ENCODE measurements at regions not wholly inside any gene's neighbourhood (a gene's known extent, or its start where the extent isn't known, plus 50 kb on each side); places are given as distances from the start of the nearest gene placed in this dataset.
A peak's percentile ranks its signal among the peaks of the same experiment; 100 is the strongest.

- Histone ChIP-seq H3K9me3 (ENCODE audit: low read depth) (no peaks in the 10 kb centered on the region), H3K27ac (no peak overlapping the region)
Observed at GRCh38 chr5:20445326-20445860, 457.4 kb upstream of the CDH18 start.

GRCh38 chr5:20434786-20435185 lies 446.8 kb upstream of the CDH18 start:
- TF ChIP-seq CTCF (IDR thresholded peaks at IDR 0.05; ENCODE audit: low read depth, low read length) = no peak
- Histone ChIP-seq H3K27me3 (no peaks in the 10 kb centered on the region), H3K4me1 (ENCODE audit: low read depth) (peaks cover 4% of the 10 kb centered on the region), H3K4me3 (no peak overlapping the region), H3K27ac (no peak overlapping the region), H3K36me3 (no peaks in the 10 kb centered on the region), H3K9me3 (ENCODE audit: low read depth) (no peaks in the 10 kb centered on the region)
- no peak for DNase-seq (ENCODE audit: low read depth in 1 of 2, low spot score in 1 of 2)

More at GRCh38 chr5:20445326-20445860, 457.4 kb upstream of the CDH18 start:
- H3K36me3 ChIP-seq = no peaks in the 10 kb centered on the region
- TF ChIP-seq CTCF (IDR thresholded peaks at IDR 0.05; ENCODE audit: low read depth, low read length) = no peak
- H3K4me3 ChIP-seq = no peak overlapping the region
- no peak for DNase-seq (ENCODE audit: low read depth in 1 of 2, low spot score in 1 of 2)
- H3K4me1 ChIP-seq (ENCODE audit: low read depth) = no peaks in the 10 kb centered on the region
- H3K27me3 ChIP-seq = no peaks in the 10 kb centered on the region

- H3K4me3 ChIP-seq = no peak overlapping the region
- H3K36me3 ChIP-seq = no peaks in the 10 kb centered on the region
- no peak for TF ChIP-seq CTCF (IDR thresholded peaks at IDR 0.05; ENCODE audit: low read depth, low read length)
- no peaks in the 10 kb centered on the region for H3K4me1 ChIP-seq (ENCODE audit: low read depth)
- H3K27me3 ChIP-seq = no peaks in the 10 kb centered on the region
- H3K9me3 ChIP-seq (ENCODE audit: low read depth) = no peaks in the 10 kb centered on the region
- peak in 1 of 2 donors; percentile 9 for DNase-seq (ENCODE audit: low read depth in 1 of 2, low spot score in 1 of 2)
- H3K27ac ChIP-seq = no peak overlapping the region
Observed at GRCh38 chr5:20420991-20421595, 433.1 kb upstream of the CDH18 start.

All from cardiac muscle cell (in vitro differentiated cells and primary cell).